Astrocyte (in vitro differentiated cells and primary cell): ENCODE measurements at regions not wholly inside any gene's neighbourhood (a gene's known extent, or its start where the extent isn't known, plus 50 kb on each side); places are given as distances from the start of the nearest gene placed in this dataset.

Experiments used
- CTCF ChIP-seq: IDR thresholded peaks from 2 replicates; pipeline ENCODE4 v1.5.1; 2011; ENCODE audit warnings: low read depth, mild to moderate bottlenecking, inconsistent platforms, low read length, moderate library complexity; ENCODE audit not compliant: insufficient read depth
- EZH2 ChIP-seq: IDR thresholded peaks from 2 replicates; pipeline ENCODE4 v1.6.1; 2012; ENCODE audit warnings: mild to moderate bottlenecking, low read length, inconsistent platforms; ENCODE audit not compliant: insufficient read depth

DNA sequence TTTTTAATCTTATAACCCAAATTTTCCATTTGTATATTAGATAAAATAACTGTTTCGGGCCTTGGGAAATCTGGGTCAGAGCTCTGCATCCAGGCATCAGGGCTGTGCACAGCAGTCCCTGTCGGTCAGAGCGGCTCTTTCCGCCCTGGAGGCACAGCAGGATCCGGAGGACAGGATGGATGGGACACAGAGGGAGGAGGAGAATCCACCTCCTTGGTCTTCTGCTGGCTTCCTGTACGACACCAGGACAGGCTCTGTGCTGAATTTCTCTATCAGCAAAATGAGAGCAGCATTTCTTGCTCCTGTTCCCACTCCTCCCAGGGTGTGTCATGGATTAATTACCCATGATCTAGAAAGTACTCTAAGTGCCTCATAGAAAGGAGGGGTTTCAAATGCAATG, 254.9 kb downstream of the SKAP2 start:
- TF ChIP-seq CTCF: no peak
- TF ChIP-seq EZH2: no peak
